GM12874 (cell line): ENCODE measurements at regions not wholly inside any gene's neighbourhood (a gene's known extent, or its start where the extent isn't known, plus 50 kb on each side); places are given as distances from the start of the nearest gene placed in this dataset.

Source experiments
- TF ChIP-seq, protein P1 (sequence below): IDR thresholded peaks from 2 replicates; pipeline ENCODE4 v1.5.1; 2011; ENCODE audit warnings: low read depth, mild to moderate bottlenecking, control low read depth, low read length, moderate library complexity; ENCODE audit not compliant: insufficient read depth

DNA sequence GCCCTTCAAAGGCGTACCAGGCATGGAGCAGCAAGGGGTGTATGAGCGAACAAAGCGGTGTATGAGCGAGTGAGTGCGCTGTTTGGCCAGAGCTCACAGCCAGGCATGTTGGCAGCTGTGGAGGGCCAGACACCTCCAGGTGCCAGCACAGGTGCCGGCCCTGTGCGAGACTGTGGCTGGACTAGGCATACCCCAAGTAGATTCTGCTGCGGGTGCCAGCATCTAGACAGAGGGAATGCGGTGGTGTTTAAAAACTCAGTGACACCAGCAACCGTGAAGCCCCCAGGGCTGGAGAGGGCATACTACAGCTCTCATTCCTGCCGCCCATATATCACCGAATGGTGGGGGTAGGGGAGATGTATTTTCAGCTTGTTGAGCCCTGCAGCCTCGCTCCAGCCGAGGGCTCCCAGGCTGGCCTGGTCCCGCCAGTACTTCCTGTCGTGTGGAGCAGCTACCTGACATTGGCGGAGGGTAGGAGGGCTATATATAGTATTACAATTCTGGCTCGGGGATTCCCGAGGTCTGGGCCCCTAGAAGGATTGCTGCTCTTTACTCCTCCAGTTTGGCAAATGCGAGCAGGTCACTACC, 1829.6 kb upstream of the NUDT12 start:
- TF ChIP-seq, protein P1, sequence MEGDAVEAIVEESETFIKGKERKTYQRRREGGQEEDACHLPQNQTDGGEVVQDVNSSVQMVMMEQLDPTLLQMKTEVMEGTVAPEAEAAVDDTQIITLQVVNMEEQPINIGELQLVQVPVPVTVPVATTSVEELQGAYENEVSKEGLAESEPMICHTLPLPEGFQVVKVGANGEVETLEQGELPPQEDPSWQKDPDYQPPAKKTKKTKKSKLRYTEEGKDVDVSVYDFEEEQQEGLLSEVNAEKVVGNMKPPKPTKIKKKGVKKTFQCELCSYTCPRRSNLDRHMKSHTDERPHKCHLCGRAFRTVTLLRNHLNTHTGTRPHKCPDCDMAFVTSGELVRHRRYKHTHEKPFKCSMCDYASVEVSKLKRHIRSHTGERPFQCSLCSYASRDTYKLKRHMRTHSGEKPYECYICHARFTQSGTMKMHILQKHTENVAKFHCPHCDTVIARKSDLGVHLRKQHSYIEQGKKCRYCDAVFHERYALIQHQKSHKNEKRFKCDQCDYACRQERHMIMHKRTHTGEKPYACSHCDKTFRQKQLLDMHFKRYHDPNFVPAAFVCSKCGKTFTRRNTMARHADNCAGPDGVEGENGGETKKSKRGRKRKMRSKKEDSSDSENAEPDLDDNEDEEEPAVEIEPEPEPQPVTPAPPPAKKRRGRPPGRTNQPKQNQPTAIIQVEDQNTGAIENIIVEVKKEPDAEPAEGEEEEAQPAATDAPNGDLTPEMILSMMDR, result no peak

DNA sequence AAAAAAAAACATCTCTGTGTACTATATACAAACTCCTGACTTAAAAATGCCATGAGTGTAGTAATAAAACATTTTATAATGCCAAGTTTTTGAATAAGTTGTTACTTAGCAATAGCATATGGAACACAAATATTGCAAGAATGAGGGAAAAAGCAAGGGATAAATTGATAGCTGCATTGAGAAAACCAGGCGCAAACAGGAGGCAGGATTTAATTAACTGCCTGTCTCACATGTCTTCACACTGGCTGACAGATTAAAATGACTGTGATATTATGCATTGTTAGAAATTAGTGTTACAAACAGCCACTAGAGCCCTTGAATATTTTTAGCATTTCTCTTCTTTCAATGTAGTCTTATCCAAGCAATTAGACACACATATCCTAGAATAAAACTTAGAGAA, 1817.5 kb upstream of the NUDT12 start:
- TF ChIP-seq, protein P1, result no peak

DNA sequence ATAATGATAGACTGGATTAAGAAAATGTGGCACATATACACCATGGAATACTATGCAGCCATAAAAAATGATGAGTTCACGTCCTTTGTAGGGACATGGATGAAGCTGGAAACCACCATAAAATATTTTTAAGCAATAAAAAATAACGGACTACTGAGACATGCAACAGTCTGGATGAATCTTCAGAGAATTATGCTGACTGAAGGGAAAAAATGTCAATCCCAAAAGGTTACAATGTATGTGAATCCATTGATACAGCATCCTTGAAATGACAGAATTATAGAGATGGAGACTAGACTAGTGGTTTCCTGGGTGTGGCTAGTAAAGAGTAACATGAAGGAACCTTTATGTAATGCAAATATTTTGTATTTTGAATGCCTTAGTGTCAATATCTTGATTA, 1808.6 kb upstream of the NUDT12 start:
- TF ChIP-seq, protein P1, result no peak

DNA sequence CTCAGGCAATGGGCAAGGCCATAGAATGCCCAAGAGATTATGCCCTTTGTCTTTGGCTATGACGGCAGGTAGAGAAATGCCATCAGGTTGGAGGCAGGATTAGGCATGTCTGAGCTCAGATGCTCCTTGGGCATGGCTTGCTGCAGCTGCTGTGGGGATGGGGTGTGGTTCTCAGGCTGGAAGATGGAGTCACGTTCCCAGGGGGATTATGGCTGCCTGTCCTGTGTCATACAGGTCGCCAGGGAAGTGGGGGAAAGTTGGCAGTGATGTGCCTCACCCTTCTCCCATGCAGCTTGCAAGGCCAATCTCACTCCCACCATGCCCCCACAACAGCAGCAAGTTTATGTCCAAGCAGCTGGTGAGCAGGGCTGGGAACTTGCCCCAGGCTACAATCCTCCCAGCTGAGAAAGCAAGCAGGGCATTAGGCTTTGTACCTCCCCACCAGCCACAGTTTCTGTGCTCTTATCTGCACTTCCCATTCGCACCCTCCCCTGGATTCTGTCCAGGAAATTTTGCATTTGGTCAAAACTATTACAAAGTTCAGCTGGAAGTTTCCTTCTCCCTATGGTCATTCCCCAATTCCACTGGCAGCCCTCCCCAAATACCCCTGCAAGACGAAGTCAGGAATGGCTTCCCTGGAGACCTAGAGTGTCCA, 1788.0 kb upstream of the NUDT12 start:
- TF ChIP-seq, protein P1, result no peak

DNA sequence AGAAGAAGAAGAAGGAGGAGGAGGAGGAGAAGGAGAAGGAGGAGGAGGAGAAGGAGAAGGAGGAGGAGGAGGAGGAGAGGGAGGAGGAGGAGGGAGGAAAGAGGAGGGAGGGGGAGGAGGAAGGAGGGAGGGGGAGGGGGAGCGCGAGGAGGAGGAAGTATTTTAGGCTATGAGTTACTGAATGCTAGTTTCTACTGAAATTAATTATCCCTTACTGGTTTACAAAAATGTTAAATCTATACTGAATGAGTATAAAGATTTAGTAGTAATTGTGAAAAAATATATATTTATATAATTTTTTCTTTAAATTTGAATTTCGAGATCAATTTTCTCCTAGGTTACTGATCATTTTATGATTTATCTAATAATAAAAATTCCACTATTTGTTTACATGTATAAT, 1769.0 kb upstream of the NUDT12 start:
- TF ChIP-seq, protein P1, result no peak

DNA sequence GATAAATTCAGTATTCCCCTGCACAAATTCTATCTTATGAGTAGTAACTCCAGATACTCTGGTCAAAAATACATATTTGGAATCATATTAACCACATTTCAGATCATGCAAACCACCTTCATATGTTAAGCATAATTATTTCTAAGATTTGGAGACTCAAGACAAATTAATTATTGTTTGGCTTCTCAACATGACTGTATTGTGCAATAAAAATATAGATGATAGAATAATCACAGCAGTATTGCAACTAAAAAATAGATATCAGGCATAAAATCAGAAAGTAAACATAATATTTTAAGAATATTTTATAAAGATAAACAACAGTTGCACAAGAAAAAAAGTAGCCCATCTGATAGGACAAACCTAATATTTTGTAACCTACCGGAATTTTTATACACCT, 1767.6 kb upstream of the NUDT12 start:
- TF ChIP-seq, protein P1, result no peak

DNA sequence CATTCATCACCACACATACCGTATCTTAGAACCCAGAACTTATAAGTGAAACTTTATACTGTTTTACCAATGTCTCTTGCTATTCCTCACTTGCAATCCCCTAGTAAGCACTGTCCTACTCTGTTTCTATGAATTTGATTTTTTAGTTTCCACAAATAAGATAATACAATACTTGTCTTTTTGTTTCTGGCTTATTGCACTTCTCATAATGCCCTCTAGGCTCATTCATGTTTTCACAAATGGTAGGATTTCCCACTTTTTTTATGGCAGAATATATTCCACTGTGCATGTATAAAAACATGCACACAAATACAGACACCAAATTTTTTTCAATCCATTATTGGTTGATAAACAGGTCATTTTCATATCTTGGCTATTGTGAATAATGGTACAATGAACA, 1742.3 kb upstream of the NUDT12 start:
- TF ChIP-seq, protein P1, result no peak

DNA sequence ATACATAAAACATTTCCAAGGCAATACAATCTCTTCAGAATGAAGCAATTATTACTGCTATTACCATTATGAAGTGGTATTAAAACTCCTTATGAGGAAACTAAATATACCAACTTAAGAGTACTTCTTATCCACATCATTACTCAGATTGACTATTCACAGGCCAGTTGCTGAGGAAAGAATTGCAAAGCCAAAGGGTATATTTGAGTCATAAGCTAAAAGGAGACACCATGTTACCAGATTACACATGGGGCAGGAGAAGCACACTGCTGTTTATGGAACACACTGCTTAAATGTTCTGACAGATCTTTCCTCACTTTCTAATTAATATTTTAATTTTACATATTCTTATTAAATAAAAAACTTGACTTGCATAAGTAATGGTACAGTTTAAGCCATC, 1726.4 kb upstream of the NUDT12 start:
- TF ChIP-seq, protein P1, result no peak
